GM19463 (cell line): ENCODE measurements at regions not wholly inside any gene's neighbourhood (a gene's known extent, or its start where the extent isn't known, plus 50 kb on each side); places are given as distances from the start of the nearest gene placed in this dataset.
A peak's percentile ranks its signal among the peaks of the same experiment; 100 is the strongest.

ENCODE experiments used
- ATAC-seq: cut with Tn5 transposase; IDR thresholded peaks from one replicate; pipeline ENCODE4 v1.9.1; 2021; ENCODE audit warnings: mild to moderate bottlenecking, moderate library complexity; ENCODE audit not compliant: unreplicated experiment

- no peak for ATAC-seq
These were observed 178.6 kb upstream of the RBMS1 start for GRCh38 chr2:160672211-160672610.

- no peak for ATAC-seq
These were observed 180.6 kb upstream of the RBMS1 start for GRCh38 chr2:160674146-160674750.

GRCh38 chr2:160679686-160680085 lies 186.1 kb upstream of the RBMS1 start:
- ATAC-seq = no peak

DNA sequence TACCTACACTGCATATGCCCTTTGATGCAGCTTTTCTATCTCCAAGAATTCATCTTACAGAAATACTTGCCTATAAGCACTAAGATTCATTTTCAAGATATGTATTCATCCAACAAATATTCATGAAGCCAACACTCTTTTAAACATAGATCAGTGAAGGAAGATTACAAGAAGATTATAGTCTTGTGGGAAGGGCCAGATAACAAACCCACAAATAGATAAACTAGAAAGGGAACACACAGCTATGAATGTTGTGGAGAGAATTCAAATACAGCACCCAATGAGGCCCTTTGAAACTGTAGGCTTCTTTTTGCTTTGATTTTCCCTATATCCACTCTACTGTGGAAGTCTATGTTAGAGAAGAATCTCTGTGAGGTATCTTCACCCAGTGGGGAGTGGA lies 186.7 kb upstream of the RBMS1 start:
- ATAC-seq = no peak

GRCh38 chr2:160680974-160681373 lies 187.4 kb upstream of the RBMS1 start:
- no peak for ATAC-seq

GRCh38 chr2:160683206-160683605 lies 189.6 kb upstream of the RBMS1 start:
- ATAC-seq = no peak

DNA sequence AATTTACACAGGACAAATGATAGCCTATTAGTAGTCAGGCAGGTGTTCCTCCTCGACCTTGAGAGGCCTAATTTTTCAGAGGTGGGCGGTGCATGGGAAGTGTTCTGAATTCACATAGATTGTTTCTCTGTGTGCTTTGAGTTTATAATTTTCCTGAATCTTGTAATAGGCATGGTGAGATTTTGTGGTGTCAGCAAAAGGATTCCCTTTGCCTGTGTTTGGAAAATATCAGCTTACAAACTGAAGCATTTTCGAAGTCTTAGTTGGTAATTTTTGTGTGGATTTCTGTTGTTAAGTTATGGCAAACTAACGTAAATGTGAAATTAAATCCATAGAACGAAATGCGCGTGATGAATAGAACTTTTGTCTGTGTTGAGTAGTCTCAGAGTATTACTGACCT lies 194.0 kb upstream of the RBMS1 start:
- no peak for ATAC-seq

DNA sequence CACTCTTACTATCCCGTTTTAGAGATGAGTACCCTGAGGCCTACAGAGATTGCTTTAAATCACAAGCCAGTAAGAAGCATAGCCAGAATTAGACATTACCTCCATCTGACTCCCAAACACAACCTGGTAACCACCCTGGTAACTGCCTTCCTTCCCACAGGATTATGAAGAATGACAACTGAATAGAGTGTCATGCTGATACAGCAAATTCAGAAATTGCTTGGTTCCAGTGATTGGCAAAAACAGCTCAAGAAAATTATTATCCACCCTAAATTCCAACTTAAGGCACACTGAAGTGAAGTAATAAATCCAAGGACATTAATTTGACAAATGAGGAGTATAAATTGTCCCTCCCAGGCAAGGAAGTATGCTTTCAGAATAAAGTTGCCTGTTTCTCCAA lies 195.8 kb upstream of the RBMS1 start:
- ATAC-seq = no peak

DNA sequence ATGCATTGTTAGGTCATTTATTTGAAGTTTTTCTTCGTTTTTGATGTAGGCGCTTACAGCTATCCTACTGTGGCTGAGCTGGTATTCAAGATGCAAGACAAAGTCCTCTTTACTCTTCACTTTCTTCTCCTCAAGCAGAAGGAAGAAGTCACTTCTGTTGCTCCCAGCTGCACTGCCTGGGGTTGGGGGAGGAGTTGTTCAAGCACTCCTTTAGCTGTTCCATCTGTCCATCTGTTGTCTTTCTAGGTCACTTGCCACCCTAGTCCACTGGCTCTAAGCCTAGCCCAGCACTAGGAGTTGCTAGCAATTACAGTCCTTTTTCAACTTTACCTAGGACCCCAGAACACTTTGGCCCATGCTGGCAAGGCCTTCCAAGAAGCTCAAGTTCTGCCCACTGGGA lies 200.6 kb upstream of the RBMS1 start:
- ATAC-seq = peak; percentile 6

DNA sequence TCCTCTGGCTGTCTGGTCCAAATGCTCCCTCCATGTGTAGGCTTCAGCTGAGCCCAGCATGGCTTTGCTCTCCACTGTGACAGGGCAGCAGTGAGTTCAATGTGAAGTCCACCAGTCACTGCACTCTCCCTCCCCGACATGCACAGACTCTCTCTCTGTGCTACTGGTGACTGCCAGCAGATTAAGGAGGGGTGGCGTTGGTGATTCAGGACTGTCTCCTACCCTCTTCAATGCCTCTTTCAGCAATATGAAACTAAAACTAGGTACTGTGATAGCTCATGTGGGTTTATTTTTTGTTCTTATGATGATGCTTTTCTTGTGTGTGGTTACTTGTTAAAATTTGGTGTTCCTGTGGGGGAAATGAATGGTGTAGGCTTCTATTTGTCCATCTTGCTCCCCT lies 201.0 kb upstream of the RBMS1 start:
- ATAC-seq = peak; percentile 93

DNA sequence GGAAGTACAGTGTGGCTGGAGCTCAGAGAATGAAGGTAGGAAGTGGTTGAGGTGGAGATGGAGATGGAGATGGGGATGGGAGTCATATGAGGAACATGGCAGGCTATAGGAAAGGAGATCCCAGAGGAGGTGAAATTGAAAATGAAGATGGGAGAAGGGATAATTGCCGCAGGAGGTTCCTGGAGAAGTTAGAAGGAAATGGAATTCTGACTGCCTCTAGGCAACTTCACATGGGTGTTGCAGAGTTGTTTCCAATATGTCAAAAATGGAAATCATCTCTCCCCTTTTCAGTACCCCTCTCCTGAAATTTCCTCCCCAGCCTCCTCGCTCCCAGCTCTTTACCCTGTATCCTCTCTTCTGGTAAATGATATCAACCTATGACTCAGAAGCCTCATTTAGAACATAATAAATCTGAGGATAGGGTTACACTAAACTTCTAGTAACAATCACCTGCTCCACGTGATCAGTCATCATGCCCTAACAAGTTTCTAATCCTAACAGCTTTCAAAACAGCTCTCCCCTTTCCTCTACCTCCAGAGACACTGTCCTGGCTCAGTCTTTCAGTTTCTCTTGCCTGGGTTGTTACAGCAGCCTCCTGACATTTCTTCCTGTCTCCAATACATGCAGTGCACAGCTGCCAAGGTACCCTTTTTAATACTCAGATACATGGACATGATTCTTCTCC lies 201.9 kb upstream of the RBMS1 start:
- no peak for ATAC-seq

- no peak for ATAC-seq
These were observed 202.5 kb upstream of the RBMS1 start for GRCh38 chr2:160696087-160696452.

DNA sequence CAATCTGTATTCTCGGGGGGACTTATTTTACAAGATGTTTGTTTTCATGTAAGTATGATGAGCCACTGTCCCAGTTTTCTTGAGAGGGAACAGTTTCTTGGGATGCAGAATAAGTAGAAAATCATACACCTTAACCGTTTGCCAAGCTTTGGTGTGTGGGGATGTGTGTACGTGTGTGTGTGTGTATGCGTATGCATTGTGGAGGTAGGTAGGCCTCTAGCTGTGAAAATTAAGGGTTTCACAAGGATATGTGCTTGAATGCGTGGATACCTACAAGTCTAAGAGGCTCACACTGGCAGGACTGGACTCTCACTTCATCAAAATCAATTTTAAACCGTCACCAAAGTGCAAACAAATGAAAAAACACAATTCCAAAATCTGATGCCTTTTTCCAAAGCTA lies 204.2 kb upstream of the RBMS1 start:
- no peak for ATAC-seq

- no peak for ATAC-seq
These were observed 206.6 kb upstream of the RBMS1 start for GRCh38 chr2:160700021-160700814.

- no peak for ATAC-seq
These were observed 208.2 kb upstream of the RBMS1 start for GRCh38 chr2:160701822-160702221.

DNA sequence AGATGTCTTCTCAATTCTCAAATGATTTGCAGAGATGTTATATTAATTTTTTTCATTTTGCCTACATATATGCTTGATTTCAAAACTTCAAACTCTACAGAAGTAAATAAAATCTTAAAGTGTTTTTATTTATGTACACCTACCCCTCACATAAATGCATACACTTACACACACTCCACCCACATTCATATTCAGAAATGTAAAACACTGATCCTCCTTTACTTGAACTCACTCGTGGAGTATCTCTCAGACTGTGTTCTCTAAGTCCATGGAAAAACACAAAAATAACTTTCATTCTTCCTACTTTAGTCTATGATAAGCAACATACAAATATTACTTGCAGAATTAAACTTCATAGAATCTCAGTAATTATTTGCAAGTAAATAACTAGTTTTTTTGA lies 209.1 kb upstream of the RBMS1 start:
- no peak for ATAC-seq

DNA sequence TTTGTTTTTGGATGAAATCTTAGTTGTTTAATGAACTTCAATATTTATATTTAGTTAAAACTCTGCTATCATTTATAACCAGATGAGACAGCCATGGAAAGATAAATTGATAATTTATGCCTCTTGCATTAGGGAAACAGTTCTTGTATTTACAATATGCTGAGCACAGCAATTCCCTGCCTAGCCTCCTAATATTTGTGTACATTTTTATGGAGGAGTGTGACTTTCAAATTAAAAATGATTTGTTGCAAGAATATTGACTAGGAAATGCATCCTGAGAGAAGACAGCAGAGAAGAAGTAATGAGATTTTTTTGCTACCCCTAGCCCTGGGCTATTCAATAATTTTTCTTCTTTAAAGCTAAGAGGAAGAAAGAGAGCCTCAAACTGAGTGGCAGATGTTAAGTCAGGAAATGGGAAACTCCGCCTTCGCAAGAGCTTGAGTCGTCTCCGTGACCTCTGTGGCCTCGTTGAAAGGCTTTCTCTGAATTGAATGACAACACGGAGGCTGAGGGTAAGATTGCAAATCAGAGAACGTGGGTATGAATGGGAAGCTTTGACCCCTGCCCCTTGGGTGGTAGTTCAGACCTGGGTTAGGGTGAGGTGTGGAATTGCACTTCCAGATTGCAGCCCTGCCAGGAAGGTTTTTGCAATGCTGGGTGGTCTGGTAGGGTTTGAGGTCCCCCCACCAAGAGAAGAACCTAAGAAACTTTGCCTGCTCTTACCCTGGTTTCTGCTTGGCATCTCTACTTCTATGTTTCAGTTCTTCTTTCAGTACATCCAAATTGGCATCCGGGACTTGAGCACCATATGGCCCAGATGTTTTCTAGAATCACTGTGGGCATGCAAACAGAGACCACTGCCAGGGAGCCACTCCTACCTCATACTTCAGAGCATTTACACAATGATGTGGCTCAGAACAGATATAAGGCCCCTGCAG lies 210.3 kb upstream of the RBMS1 start:
- peak; percentile 84 for ATAC-seq

DNA sequence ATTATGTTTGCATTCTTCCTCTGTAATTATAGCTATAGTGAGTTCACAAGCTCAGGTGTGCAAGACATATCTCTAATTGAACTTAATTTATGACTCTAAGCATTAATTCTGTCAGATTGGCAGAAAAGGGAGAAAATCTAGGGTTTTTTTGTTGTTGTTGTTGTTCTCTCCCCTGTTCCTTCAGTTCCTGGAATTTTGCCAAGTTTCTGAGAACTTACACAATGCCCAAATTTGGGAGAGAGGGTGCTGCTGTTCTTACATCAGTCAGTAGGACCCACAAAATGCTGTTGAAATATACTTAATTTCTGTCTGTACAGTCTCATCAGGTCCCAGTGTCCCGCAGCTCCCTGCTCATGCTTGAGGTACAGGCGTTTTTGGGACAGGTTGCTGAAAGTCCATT lies 221.8 kb upstream of the RBMS1 start:
- no peak for ATAC-seq

DNA sequence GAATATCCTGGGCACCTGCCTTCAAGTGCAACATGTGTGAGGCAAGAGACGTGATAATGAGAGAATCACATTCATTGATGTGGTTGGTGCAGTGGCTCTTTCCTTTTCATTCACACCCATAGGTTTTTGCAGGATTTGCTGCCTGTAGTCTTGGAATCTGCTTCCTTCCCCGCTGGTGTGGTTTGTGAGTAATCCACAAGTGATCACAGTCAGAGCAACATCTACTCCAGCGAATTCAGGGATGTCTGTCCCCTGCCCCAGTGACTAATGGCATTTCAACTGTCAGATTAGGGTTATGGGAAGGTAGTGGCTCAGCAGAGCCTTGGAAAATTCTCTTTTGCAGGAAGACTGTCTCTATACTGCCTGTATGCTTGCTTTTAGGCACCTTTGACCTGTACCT lies 225.5 kb upstream of the RBMS1 start:
- no peak for ATAC-seq

DNA sequence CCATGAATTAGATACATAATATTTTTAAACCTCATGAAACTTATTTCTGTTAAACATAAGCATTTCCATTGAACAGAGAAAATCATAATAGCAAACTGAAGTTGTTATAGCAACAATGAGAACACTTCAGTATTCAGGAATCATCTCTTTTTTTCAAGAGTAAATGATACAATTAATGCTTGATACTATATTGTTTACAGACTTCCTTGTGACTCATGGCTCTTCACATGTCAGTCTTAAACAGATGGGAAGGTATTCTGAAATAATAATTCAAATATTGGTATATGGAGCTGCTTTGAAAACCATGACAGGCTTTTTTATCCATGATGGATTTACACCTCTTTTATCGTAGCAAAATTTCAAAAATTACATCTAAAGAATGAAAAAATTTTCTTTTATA lies 226.5 kb upstream of the RBMS1 start:
- ATAC-seq = no peak
